GM20000 (cell line): ENCODE measurements at regions not wholly inside any gene's neighbourhood (a gene's known extent, or its start where the extent isn't known, plus 50 kb on each side); places are given as distances from the start of the nearest gene placed in this dataset.

ENCODE experiments used
- DNase-seq: peaks from one replicate; pipeline ENCODE4 v3.0.0; 2012; ENCODE audit warnings: low spot score
- CTCF ChIP-seq: IDR thresholded peaks from 2 replicates; pipeline ENCODE4 v1.5.1; 2012; ENCODE audit warnings: mild to moderate bottlenecking, control low read depth; ENCODE audit errors: extremely low read depth, missing control alignments

- TF ChIP-seq CTCF: no peak
These were observed 296.2 kb downstream of the FOXA2 start for GRCh38 chr20:22288156-22288555.

GRCh38 chr20:22285555-22285954, 298.8 kb downstream of the FOXA2 start:
- TF ChIP-seq CTCF: no peak

More at GRCh38 chr20:22288156-22288555, 296.2 kb downstream of the FOXA2 start:
- no peak for DNase-seq

GRCh38 chr20:22282696-22283095, 301.7 kb downstream of the FOXA2 start:
- no peak for TF ChIP-seq CTCF
- DNase-seq: no peak

More at GRCh38 chr20:22285555-22285954, 298.8 kb downstream of the FOXA2 start:
- DNase-seq: no peak

GRCh38 chr20:22274330-22274729, 310.0 kb downstream of the FOXA2 start:
- TF ChIP-seq CTCF: no peak
- no peak for DNase-seq

GRCh38 chr20:22268675-22269074, 315.7 kb downstream of the FOXA2 start:
- no peak for DNase-seq
- no peak for TF ChIP-seq CTCF

- TF ChIP-seq CTCF: no peak
- no peak for DNase-seq
These were observed 319.5 kb downstream of the FOXA2 start for GRCh38 chr20:22264917-22265316.

GRCh38 chr20:22260506-22260905, 323.9 kb downstream of the FOXA2 start:
- DNase-seq: no peak
- TF ChIP-seq CTCF: no peak

- DNase-seq: no peak
- TF ChIP-seq CTCF: no peak
These were observed 326.5 kb downstream of the FOXA2 start for GRCh38 chr20:22257912-22258311.
